Osteocyte (in vitro differentiated cells): ENCODE measurements at regions not wholly inside any gene's neighbourhood (a gene's known extent, or its start where the extent isn't known, plus 50 kb on each side); places are given as distances from the start of the nearest gene placed in this dataset.

ENCODE experiments used
- DNase-seq: peaks from one replicate; pipeline ENCODE4 v3.0.0; 2021; ENCODE audit warnings: mixed read lengths; ENCODE audit not compliant: unreplicated experiment; ENCODE audit errors: extremely low spot score
- H3K27ac Mint-ChIP-seq: one replicate; pipeline ENCODE4 v1.8.0; 2021; ENCODE audit warnings: mild to moderate bottlenecking, mixed read lengths; ENCODE audit not compliant: unreplicated experiment
- H3K27me3 Mint-ChIP-seq: one replicate; pipeline ENCODE4 v1.8.0; 2021; ENCODE audit warnings: mixed read lengths; ENCODE audit not compliant: unreplicated experiment
- H3K36me3 Mint-ChIP-seq: one replicate; pipeline ENCODE4 v1.8.0; 2021; ENCODE audit warnings: mixed read lengths; ENCODE audit not compliant: unreplicated experiment
- H3K4me1 Mint-ChIP-seq: one replicate; pipeline ENCODE4 v1.8.0; 2021; ENCODE audit warnings: mixed read lengths; ENCODE audit not compliant: unreplicated experiment
- H3K4me3 Mint-ChIP-seq: one replicate; pipeline ENCODE4 v1.8.0; 2021; ENCODE audit warnings: mild to moderate bottlenecking, moderate library complexity, mixed read lengths; ENCODE audit not compliant: unreplicated experiment
- H3K9me3 Mint-ChIP-seq: one replicate; pipeline ENCODE4 v1.8.0; 2021; ENCODE audit warnings: mixed read lengths; ENCODE audit not compliant: unreplicated experiment
- CTCF ChIP-seq: fragments of 200-600 bp; sonication (generic); IDR thresholded peaks from 2 replicates; pipeline ENCODE4 v1.5.0; 2021; ENCODE audit warnings: antibody characterized with exemption, mild to moderate bottlenecking, moderate library complexity

- Mint-ChIP-seq H3K27ac (no peak overlapping the region), H3K36me3 (no peaks in the 10 kb centered on the region)
- TF ChIP-seq CTCF, result no peak
Observed at GRCh38 chr5:71771191-71771590, 52.1 kb downstream of the CARTPT start.

DNA sequence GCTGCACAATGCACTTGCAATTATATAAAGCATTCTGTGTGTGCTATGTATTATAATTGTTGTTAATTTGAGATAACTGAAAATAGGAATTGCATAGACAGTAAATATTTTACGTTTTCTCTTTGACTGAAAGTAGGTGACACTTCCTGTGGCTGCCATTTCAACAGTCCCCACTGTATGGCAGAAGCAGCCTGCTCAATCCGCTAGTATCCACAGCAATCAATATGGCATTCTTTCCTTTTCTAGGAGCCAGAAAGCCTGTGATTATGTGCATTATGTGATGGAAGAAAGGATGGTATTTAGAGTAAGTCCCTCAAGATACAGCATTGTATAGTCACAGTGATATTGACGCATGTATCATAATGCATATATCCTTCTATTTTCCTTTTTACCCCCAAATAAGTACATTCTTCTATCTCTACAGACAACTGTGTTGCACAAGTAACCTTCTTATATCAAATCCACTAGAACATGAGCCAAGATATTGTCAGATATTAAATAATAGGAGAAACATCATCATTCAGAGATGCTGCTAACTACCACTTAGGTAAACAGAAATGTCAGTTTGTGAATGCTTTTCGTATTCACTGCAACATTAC lies 59.7 kb downstream of the CARTPT start:
- Mint-ChIP-seq H3K27me3 (peaks cover 33% of the 10 kb centered on the region), H3K4me1 (peaks cover 8% of the 10 kb centered on the region), H3K9me3 (no peaks in the 10 kb centered on the region), H3K27ac (no peak overlapping the region), H3K36me3 (no peaks in the 10 kb centered on the region), H3K4me3 (no peak overlapping the region)
- TF ChIP-seq CTCF, result peak; percentile 63
- no peak for DNase-seq

More at GRCh38 chr5:71771191-71771590, 52.1 kb downstream of the CARTPT start:
- Mint-ChIP-seq H3K27me3 (peaks cover 68% of the 10 kb centered on the region), H3K4me3 (no peak overlapping the region), H3K4me1 (peaks cover 6% of the 10 kb centered on the region), H3K9me3 (no peaks in the 10 kb centered on the region)
- DNase-seq, result no peak

GRCh38 chr5:71780597-71780996 lies 61.5 kb downstream of the CARTPT start:
- no peaks in the 10 kb centered on the region for H3K36me3 Mint-ChIP-seq
- no peak overlapping the region for H3K27ac Mint-ChIP-seq
- no peak overlapping the region for H3K4me3 Mint-ChIP-seq
- H3K27me3 Mint-ChIP-seq, result peaks cover 21% of the 10 kb centered on the region
- no peak for TF ChIP-seq CTCF
- H3K4me1 Mint-ChIP-seq, result peaks cover 8% of the 10 kb centered on the region
- DNase-seq, result no peak
- no peaks in the 10 kb centered on the region for H3K9me3 Mint-ChIP-seq

GRCh38 chr5:71782393-71782770 lies 63.3 kb downstream of the CARTPT start:
- Mint-ChIP-seq H3K4me3 (no peak overlapping the region), H3K9me3 (no peaks in the 10 kb centered on the region), H3K27ac (no peak overlapping the region), H3K36me3 (no peaks in the 10 kb centered on the region), H3K4me1 (peaks cover 8% of the 10 kb centered on the region), H3K27me3 (peaks cover 8% of the 10 kb centered on the region)
- no peak for TF ChIP-seq CTCF
- no peak for DNase-seq

- Mint-ChIP-seq H3K27me3 (peaks cover 12% of the 10 kb centered on the region), H3K36me3 (no peaks in the 10 kb centered on the region), H3K27ac (peak overlapping the region; percentile 28), H3K9me3 (no peaks in the 10 kb centered on the region), H3K4me3 (peak overlapping the region; percentile 26), H3K4me1 (peaks cover 8% of the 10 kb centered on the region)
- DNase-seq, result peak; percentile 91
- TF ChIP-seq CTCF, result peak; percentile 93
Observed at GRCh38 chr5:71782771-71783770, 64.0 kb downstream of the CARTPT start.
